ENCODE measurements at regions not wholly inside any gene's neighbourhood (a gene's known extent, or its start where the extent isn't known, plus 50 kb on each side); places are given as distances from the start of the nearest gene placed in this dataset.

- Mint-ChIP-seq H3K36me3 (no peaks in the 10 kb centered on the region), H3K4me1 (no peaks in the 10 kb centered on the region), H3K9me3 (peaks cover 7% of the 10 kb centered on the region), H3K4me3 (no peak overlapping the region), H3K27me3 (ENCODE audit: low read depth) (no peaks in the 10 kb centered on the region), H3K27ac (no peak overlapping the region)
- no peak for DNase-seq (ENCODE audit: low spot score in 2 of 2, unreplicated experiment in 2 of 2)
- no peak for TF ChIP-seq CTCF (IDR thresholded peaks at IDR 0.05; ENCODE audit: unreplicated experiment)
Observed at GRCh38 chrX:98516120-98516519, 1632.4 kb downstream of the RPA4 start.

- Mint-ChIP-seq H3K4me1 (peaks cover 10% of the 10 kb centered on the region), H3K27ac (no peak overlapping the region), H3K36me3 (no peaks in the 10 kb centered on the region), H3K27me3 (ENCODE audit: low read depth) (no peaks in the 10 kb centered on the region), H3K9me3 (peaks cover 2% of the 10 kb centered on the region), H3K4me3 (no peak overlapping the region)
- TF ChIP-seq CTCF (IDR thresholded peaks at IDR 0.05; ENCODE audit: unreplicated experiment), result no peak
- no peak for DNase-seq (ENCODE audit: low spot score in 2 of 2, unreplicated experiment in 2 of 2)
Observed at GRCh38 chrX:98523026-98523425, 1639.3 kb downstream of the RPA4 start.

GRCh38 chrX:98523521-98523920 lies 1639.8 kb downstream of the RPA4 start:
- no peak overlapping the region for H3K4me3 Mint-ChIP-seq
- H3K27me3 Mint-ChIP-seq (ENCODE audit: low read depth), result no peaks in the 10 kb centered on the region
- H3K4me1 Mint-ChIP-seq, result peaks cover 10% of the 10 kb centered on the region
- no peak overlapping the region for H3K27ac Mint-ChIP-seq
- H3K9me3 Mint-ChIP-seq, result peaks cover 7% of the 10 kb centered on the region
- H3K36me3 Mint-ChIP-seq, result no peaks in the 10 kb centered on the region
- TF ChIP-seq CTCF (IDR thresholded peaks at IDR 0.05; ENCODE audit: unreplicated experiment), result no peak
- no peak for DNase-seq (ENCODE audit: low spot score in 2 of 2, unreplicated experiment in 2 of 2)

GRCh38 chrX:98548519-98548918 lies 1664.8 kb downstream of the RPA4 start:
- Mint-ChIP-seq H3K27me3 (ENCODE audit: low read depth) (no peaks in the 10 kb centered on the region), H3K4me3 (no peak overlapping the region), H3K9me3 (peaks cover 21% of the 10 kb centered on the region), H3K4me1 (peaks cover 11% of the 10 kb centered on the region), H3K36me3 (no peaks in the 10 kb centered on the region), H3K27ac (peak overlapping the region; percentile 78)
- DNase-seq (ENCODE audit: low spot score in 2 of 2, unreplicated experiment in 2 of 2), result no peak
- no peak for TF ChIP-seq CTCF (IDR thresholded peaks at IDR 0.05; ENCODE audit: unreplicated experiment)

GRCh38 chrX:98568795-98569194 lies 1685.1 kb downstream of the RPA4 start:
- no peaks in the 10 kb centered on the region for H3K36me3 Mint-ChIP-seq
- H3K4me3 Mint-ChIP-seq, result no peak overlapping the region
- DNase-seq (ENCODE audit: low spot score in 2 of 2, unreplicated experiment in 2 of 2), result no peak
- H3K27me3 Mint-ChIP-seq (ENCODE audit: low read depth), result no peaks in the 10 kb centered on the region
- H3K27ac Mint-ChIP-seq, result no peak overlapping the region
- H3K9me3 Mint-ChIP-seq, result peaks cover 11% of the 10 kb centered on the region
- no peaks in the 10 kb centered on the region for H3K4me1 Mint-ChIP-seq
- TF ChIP-seq CTCF (IDR thresholded peaks at IDR 0.05; ENCODE audit: unreplicated experiment), result no peak

GRCh38 chrX:98605941-98606340 lies 1722.2 kb downstream of the RPA4 start:
- Mint-ChIP-seq H3K27ac (no peak overlapping the region), H3K36me3 (peaks cover 10% of the 10 kb centered on the region), H3K4me3 (no peak overlapping the region), H3K9me3 (peaks cover 14% of the 10 kb centered on the region), H3K4me1 (peaks cover 38% of the 10 kb centered on the region), H3K27me3 (ENCODE audit: low read depth) (no peaks in the 10 kb centered on the region)
- no peak for DNase-seq (ENCODE audit: low spot score in 2 of 2, unreplicated experiment in 2 of 2)
- TF ChIP-seq CTCF (IDR thresholded peaks at IDR 0.05; ENCODE audit: unreplicated experiment), result no peak

All from mesothelial cell of epicardium (in vitro differentiated cells).